ENCODE measurements at regions not wholly inside any gene's neighbourhood (a gene's known extent, or its start where the extent isn't known, plus 50 kb on each side); places are given as distances from the start of the nearest gene placed in this dataset.
A peak's percentile ranks its signal among the peaks of the same experiment; 100 is the strongest.

- no TSS peak for BruUV-seq (replicated peaks)
- 2% methylated on average over 6 of the region's 7 CpGs for WGBS (ENCODE audit: insufficient coverage, low coverage, missing lambda C conversion rate)
- peak; percentile 47 to 82 (median 60) for DNase-seq (ENCODE audit: extremely low read depth in 1 of 4, low spot score in 3 of 4)
- H3K36me3 ChIP-seq (ENCODE audit: control insufficient read depth, insufficient read depth, low read length): peaks cover 4% of the 10 kb centered on the region; the same call in 1 of the 3 replicates
- intact Hi-C loops (cut with micrococcal nuclease) (no loop called here), in situ Hi-C loops (cut with MboI) (no loop called here)
- H3K4me2 ChIP-seq (ENCODE audit: insufficient read depth, low read length): peak overlapping the region; percentile 83
- H3K9ac ChIP-seq (ENCODE audit: insufficient read depth in 1 of 2, low read depth in 2 of 2, low read length in 2 of 2): peak overlapping the region; percentile 69 to 90
- H3K9me3 ChIP-seq (replicated peaks; ENCODE audit: control insufficient read depth, insufficient read depth, low read depth, low read length): no peaks in the 10 kb centered on the region
- ATAC-seq: peak; percentile 92
- peak overlapping the region; percentile 60 for H3K4me3 ChIP-seq
- H4K20me1 ChIP-seq (replicated peaks; ENCODE audit: control insufficient read depth, insufficient read depth, low read length): no peaks in the 10 kb centered on the region
- H2AFZ ChIP-seq (ENCODE audit: low read depth, low read length): peak overlapping the region; percentile 91
- POLR2A ChIA-PET: interaction anchor here (0.7 to 5.1 kb wide), 8 partner anchors 12 to 334 kb away, joined by 3 to 52 read pairs (median 4); no protein-coding TSS in a partner anchor
- FAIRE-seq: peak; percentile 83
- H3K27ac ChIP-seq (ENCODE audit: extremely low read depth, low read depth, low read length): peak overlapping the region; percentile 77
- CTCF ChIA-PET (ENCODE audit: low intra/inter-chr PET ratio): no interaction called here
- H3K9me1 ChIP-seq (ENCODE audit: control insufficient read depth, insufficient read depth, low read length): no peaks in the 10 kb centered on the region
- H3K79me2 ChIP-seq (ENCODE audit: control insufficient read depth, insufficient read depth, low read length): peaks cover 30% of the 10 kb centered on the region
- peaks cover 14 to 17% of the 10 kb centered on the region in 2 experiments for H3K4me1 ChIP-seq (replicated peaks in 1 of 2; ENCODE audit: control insufficient read depth in 2 of 2, insufficient read depth in 2 of 2, low read length in 2 of 2)
- H3K27me3 ChIP-seq (ENCODE audit: control insufficient read depth in 2 of 2, insufficient read depth in 2 of 2, low read length in 2 of 2): no peaks in the 10 kb centered on the region
- no peak for TF ChIP-seq CBX2 (IDR thresholded peaks at IDR 0.05; ENCODE audit: insufficient read depth, low read length, poor library complexity, severe bottlenecking)
- TF ChIP-seq MCM2 (IDR thresholded peaks at IDR 0.05; ENCODE audit: low read depth): no peak
- TF ChIP-seq HSF4 (CRISPR knock-in tag; IDR thresholded peaks at IDR 0.05; ENCODE audit: borderline replicate concordance): no peak
- TF ChIP-seq PCBP1 (IDR thresholded peaks at IDR 0.05; ENCODE audit: low read depth, low read length, poor library complexity, severe bottlenecking): no peak
- TF ChIP-seq, protein P1, sequence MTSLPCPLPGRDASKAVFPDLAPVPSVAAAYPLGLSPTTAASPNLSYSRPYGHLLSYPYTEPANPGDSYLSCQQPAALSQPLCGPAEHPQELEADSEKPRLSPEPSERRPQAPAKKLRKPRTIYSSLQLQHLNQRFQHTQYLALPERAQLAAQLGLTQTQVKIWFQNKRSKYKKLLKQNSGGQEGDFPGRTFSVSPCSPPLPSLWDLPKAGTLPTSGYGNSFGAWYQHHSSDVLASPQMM (CRISPR knock-in tag; IDR thresholded peaks at IDR 0.05): no peak
- no peak for TF ChIP-seq EHMT2 (IDR thresholded peaks at IDR 0.05)
- peak; percentile 68; the same call in 1 of the 2 replicates for TF ChIP-seq PML (IDR thresholded peaks at IDR 0.05; ENCODE audit: low read length)
- 0 out of 2 replicates have a peak, but pooled peaks have one; percentile 13 for TF ChIP-seq ZFX (CRISPR knock-in tag; IDR thresholded peaks at IDR 0.05)
- no peak for TF ChIP-seq SLC30A9 (CRISPR knock-in tag; IDR thresholded peaks at IDR 0.05)
- peak; percentile 88 for TF ChIP-seq TBP (optimal IDR thresholded peaks at IDR 0.05; ENCODE audit: low read depth, low read length)
- TF ChIP-seq STAT5A (IDR thresholded peaks at IDR 0.05; ENCODE audit: borderline replicate concordance, low read length): no peak
- no peak for TF ChIP-seq ZNF217 (CRISPR knock-in tag; IDR thresholded peaks at IDR 0.05)
- no peak for TF ChIP-seq ZNF12 (CRISPR knock-in tag; IDR thresholded peaks at IDR 0.05)
- TF ChIP-seq PHB2 (IDR thresholded peaks at IDR 0.05; ENCODE audit: low read depth): no peak
- TF ChIP-seq ZEB2 (IDR thresholded peaks at IDR 0.05): no peak
- TF ChIP-seq FUS (optimal IDR thresholded peaks at IDR 0.05; ENCODE audit: low read depth, low read length): no peak
- TF ChIP-seq NCOR1 (IDR thresholded peaks at IDR 0.05): peak; percentile 15; the same call in 1 of the 2 replicates
- TF ChIP-seq RAD21 (CRISPR knock-in tag; conservative IDR thresholded peaks at IDR 0.05 in 1 of 2, IDR thresholded peaks at IDR 0.05 in 1 of 2): no peak
- no peak for TF ChIP-seq NR2F6 (CRISPR knock-in tag; IDR thresholded peaks at IDR 0.05)
- no peak for TF ChIP-seq ZNF766 (CRISPR knock-in tag; conservative IDR thresholded peaks at IDR 0.05)
- TF ChIP-seq HEY1 (CRISPR knock-in tag; IDR thresholded peaks at IDR 0.05; ENCODE audit: borderline replicate concordance): no peak
- TF ChIP-seq NR4A1 (CRISPR knock-in tag; IDR thresholded peaks at IDR 0.05): no peak
- no peak for TF ChIP-seq NR4A1 (tag; IDR thresholded peaks at IDR 0.05)
- TF ChIP-seq ARNT (IDR thresholded peaks at IDR 0.05): no peak
- TF ChIP-seq ZNF146 (CRISPR knock-in tag; IDR thresholded peaks at IDR 0.05; ENCODE audit: unreplicated experiment): no peak
- TF ChIP-seq MAZ (CRISPR knock-in tag; conservative IDR thresholded peaks at IDR 0.05 in 1 of 2, IDR thresholded peaks at IDR 0.05 in 1 of 2): peak in 1 of 2 experiments; percentile 48; a peak in 1 of 4 replicates
- no peak for TF ChIP-seq ELF4 (CRISPR knock-in tag; IDR thresholded peaks at IDR 0.05)
- TF ChIP-seq RBM25 (IDR thresholded peaks at IDR 0.05; ENCODE audit: low read depth, low read length, severe bottlenecking): peak; percentile 49
These were observed 55.6 kb upstream of the ALOX12 start for GRCh38 chr17:6940186-6940649.

Measured in K562 (cell line).